ENCODE measurements at regions not wholly inside any gene's neighbourhood (a gene's known extent, or its start where the extent isn't known, plus 50 kb on each side); places are given as distances from the start of the nearest gene placed in this dataset.

DNA sequence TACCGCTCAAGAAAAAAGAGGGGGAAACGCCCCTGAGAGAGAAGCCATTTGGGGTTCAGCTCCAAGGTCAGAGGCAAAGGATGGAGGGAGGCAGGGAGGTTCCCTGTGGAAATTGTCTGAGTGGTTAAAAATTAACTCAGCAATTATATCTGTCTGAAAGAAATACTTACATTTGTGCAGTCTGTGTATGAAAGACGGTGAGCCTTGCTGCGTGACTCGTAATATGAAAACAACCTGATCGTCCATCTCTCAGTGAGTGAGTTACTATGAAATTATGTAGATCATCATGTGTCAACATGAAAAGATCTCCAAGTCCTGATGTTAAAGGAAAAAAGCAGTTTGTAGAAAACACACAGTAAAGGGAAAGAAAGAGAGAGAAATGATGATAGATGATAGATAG lies 67.2 kb upstream of the FAM204A start:
- TF ChIP-seq, protein P1, sequence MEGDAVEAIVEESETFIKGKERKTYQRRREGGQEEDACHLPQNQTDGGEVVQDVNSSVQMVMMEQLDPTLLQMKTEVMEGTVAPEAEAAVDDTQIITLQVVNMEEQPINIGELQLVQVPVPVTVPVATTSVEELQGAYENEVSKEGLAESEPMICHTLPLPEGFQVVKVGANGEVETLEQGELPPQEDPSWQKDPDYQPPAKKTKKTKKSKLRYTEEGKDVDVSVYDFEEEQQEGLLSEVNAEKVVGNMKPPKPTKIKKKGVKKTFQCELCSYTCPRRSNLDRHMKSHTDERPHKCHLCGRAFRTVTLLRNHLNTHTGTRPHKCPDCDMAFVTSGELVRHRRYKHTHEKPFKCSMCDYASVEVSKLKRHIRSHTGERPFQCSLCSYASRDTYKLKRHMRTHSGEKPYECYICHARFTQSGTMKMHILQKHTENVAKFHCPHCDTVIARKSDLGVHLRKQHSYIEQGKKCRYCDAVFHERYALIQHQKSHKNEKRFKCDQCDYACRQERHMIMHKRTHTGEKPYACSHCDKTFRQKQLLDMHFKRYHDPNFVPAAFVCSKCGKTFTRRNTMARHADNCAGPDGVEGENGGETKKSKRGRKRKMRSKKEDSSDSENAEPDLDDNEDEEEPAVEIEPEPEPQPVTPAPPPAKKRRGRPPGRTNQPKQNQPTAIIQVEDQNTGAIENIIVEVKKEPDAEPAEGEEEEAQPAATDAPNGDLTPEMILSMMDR (IDR thresholded peaks at IDR 0.05) = no peak
- TF ChIP-seq ZFX (IDR thresholded peaks at IDR 0.05; ENCODE audit: borderline replicate concordance) = no peak

Measured in 22Rv1 (cell line).